ENCODE measurements at regions not wholly inside any gene's neighbourhood (a gene's known extent, or its start where the extent isn't known, plus 50 kb on each side); places are given as distances from the start of the nearest gene placed in this dataset.

DNA sequence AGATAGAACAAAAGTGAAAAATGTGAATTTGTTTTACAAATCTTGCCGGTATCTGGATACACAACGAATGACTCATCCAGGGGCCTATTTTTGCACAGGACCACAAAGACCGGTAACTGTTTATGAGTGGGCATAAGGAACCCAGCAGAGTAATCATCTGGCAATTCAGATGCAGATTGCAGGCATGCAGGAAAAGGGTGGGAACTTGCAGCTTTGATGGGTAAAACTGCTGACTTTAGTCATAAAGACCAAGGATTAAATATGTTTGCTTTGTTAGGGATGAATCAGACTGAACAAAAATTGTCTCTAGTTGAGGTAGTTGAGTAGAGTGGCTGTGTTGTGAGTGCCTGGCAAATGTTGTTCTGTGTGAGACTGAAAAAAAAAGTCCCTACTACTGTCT lies 309.6 kb upstream of the CCNH start:
- TF ChIP-seq, protein P1, sequence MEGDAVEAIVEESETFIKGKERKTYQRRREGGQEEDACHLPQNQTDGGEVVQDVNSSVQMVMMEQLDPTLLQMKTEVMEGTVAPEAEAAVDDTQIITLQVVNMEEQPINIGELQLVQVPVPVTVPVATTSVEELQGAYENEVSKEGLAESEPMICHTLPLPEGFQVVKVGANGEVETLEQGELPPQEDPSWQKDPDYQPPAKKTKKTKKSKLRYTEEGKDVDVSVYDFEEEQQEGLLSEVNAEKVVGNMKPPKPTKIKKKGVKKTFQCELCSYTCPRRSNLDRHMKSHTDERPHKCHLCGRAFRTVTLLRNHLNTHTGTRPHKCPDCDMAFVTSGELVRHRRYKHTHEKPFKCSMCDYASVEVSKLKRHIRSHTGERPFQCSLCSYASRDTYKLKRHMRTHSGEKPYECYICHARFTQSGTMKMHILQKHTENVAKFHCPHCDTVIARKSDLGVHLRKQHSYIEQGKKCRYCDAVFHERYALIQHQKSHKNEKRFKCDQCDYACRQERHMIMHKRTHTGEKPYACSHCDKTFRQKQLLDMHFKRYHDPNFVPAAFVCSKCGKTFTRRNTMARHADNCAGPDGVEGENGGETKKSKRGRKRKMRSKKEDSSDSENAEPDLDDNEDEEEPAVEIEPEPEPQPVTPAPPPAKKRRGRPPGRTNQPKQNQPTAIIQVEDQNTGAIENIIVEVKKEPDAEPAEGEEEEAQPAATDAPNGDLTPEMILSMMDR (conservative IDR thresholded peaks at IDR 0.05; ENCODE audit: low read depth, low read length): no peak
- TF ChIP-seq EZH2 (IDR thresholded peaks at IDR 0.05; ENCODE audit: borderline replicate concordance, low read depth, low read length, poor library complexity, severe bottlenecking): no peak

Measured in A673 (cell line).